PC-3 (cell line): ENCODE measurements at regions not wholly inside any gene's neighbourhood (a gene's known extent, or its start where the extent isn't known, plus 50 kb on each side); places are given as distances from the start of the nearest gene placed in this dataset.

Experiments used
- EZH2 ChIP-seq: fragments of 300-600 bp; sonication (generic); IDR thresholded peaks from one replicate; pipeline ENCODE4 v1.6.1; 2017; ENCODE audit warnings: antibody characterized with exemption, mild to moderate bottlenecking, low read length; ENCODE audit not compliant: unreplicated experiment
- EZH2phosphoT487 ChIP-seq: fragments of 300-600 bp; sonication (generic); IDR thresholded peaks from 2 replicates; pipeline ENCODE4 v1.6.1; 2018; ENCODE audit warnings: mild to moderate bottlenecking, antibody characterized with exemption, low read length, borderline replicate concordance

DNA sequence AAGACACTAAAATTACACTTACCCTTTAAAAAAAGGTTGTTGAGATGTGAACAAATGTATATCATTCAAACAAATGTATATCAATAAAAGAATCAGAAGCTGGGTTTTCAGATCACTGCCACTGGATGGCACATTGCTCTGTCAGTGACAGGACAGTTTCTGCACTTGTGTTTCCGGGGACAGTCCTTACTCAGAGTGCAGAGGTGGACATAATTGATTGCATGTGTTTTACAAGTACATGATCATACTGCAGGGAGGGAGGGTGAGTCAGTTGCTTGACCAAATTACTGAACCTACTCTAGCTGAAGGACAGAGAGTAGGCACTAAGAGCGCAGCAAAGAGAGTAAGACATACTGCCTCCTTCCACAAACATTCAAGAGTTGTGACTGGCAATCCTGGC lies 302.3 kb downstream of the TENT5A start:
- TF ChIP-seq EZH2phosphoT487 (no peak), EZH2 (no peak)
